ENCODE measurements at regions not wholly inside any gene's neighbourhood (a gene's known extent, or its start where the extent isn't known, plus 50 kb on each side); places are given as distances from the start of the nearest gene placed in this dataset.

GRCh38 chr10:7100032-7100702 lies 310.7 kb downstream of the SFMBT2 start:
- Histone ChIP-seq H3K9me3 (ENCODE audit: control insufficient read depth, low read length) (no peaks in the 10 kb centered on the region), H3K27me3 (ENCODE audit: control insufficient read depth, insufficient read depth, low read length, poor library complexity, severe bottlenecking) (no peaks in the 10 kb centered on the region), H3K9ac (ENCODE audit: extremely low read depth, low read length, poor library complexity, severe bottlenecking) (no peak overlapping the region), H3K36me3 (ENCODE audit: control insufficient read depth, insufficient read depth, low read length) (no peaks in the 10 kb centered on the region), H3K4me1 (ENCODE audit: control insufficient read depth, insufficient read depth, low read length) (no peaks in the 10 kb centered on the region), H3K4me3 (ENCODE audit: low read length) (no peak overlapping the region), H3K27ac (ENCODE audit: low read depth, low read length) (no peak overlapping the region)
- Mint-ChIP-seq H3K27ac (no peak overlapping the region), H3K9me3 (peaks cover 6% of the 10 kb centered on the region), H3K4me1 (no peaks in the 10 kb centered on the region), H3K27me3 (ENCODE audit: insufficient read depth) (no peaks in the 10 kb centered on the region), H3K4me3 (no peak overlapping the region), H3K36me3 (ENCODE audit: low read depth) (no peaks in the 10 kb centered on the region)
- WGBS, 2 experiments (ENCODE audit: insufficient coverage in 1 of 2, insufficient read length in 1 of 2), result 90 to 91% methylated on average over 5 to 8 of the region's 8 CpGs
- no peak for TF ChIP-seq CTCF (conservative IDR thresholded peaks at IDR 0.05)
- DNase-seq, result no peak

GRCh38 chr10:7098160-7098762 lies 312.6 kb downstream of the SFMBT2 start:
- 85 to 89% methylated on average over 2 to 3 of the region's 3 CpGs for WGBS, 2 experiments (ENCODE audit: insufficient coverage in 1 of 2, insufficient read length in 1 of 2)
- no peak overlapping the region for H3K4me3 ChIP-seq (ENCODE audit: low read length)
- no peaks in the 10 kb centered on the region for H3K9me3 ChIP-seq (ENCODE audit: control insufficient read depth, low read length)
- no peak for DNase-seq
- Mint-ChIP-seq H3K36me3 (ENCODE audit: low read depth) (no peaks in the 10 kb centered on the region), H3K4me3 (no peak overlapping the region), H3K27me3 (ENCODE audit: insufficient read depth) (no peaks in the 10 kb centered on the region), H3K4me1 (no peaks in the 10 kb centered on the region), H3K27ac (no peak overlapping the region), H3K9me3 (no peaks in the 10 kb centered on the region)
- H3K27ac ChIP-seq (ENCODE audit: low read depth, low read length), result no peak overlapping the region
- H3K36me3 ChIP-seq (ENCODE audit: control insufficient read depth, insufficient read depth, low read length), result no peaks in the 10 kb centered on the region
- no peak for TF ChIP-seq CTCF (conservative IDR thresholded peaks at IDR 0.05)
- no peaks in the 10 kb centered on the region for H3K27me3 ChIP-seq (ENCODE audit: control insufficient read depth, insufficient read depth, low read length, poor library complexity, severe bottlenecking)
- no peaks in the 10 kb centered on the region for H3K4me1 ChIP-seq (ENCODE audit: control insufficient read depth, insufficient read depth, low read length)
- H3K9ac ChIP-seq (ENCODE audit: extremely low read depth, low read length, poor library complexity, severe bottlenecking), result no peak overlapping the region

GRCh38 chr10:7094781-7095180 lies 316.1 kb downstream of the SFMBT2 start:
- Histone ChIP-seq H3K9ac (ENCODE audit: extremely low read depth, low read length, poor library complexity, severe bottlenecking) (no peak overlapping the region), H3K27me3 (ENCODE audit: control insufficient read depth, insufficient read depth, low read length, poor library complexity, severe bottlenecking) (no peaks in the 10 kb centered on the region), H3K36me3 (ENCODE audit: control insufficient read depth, insufficient read depth, low read length) (no peaks in the 10 kb centered on the region), H3K9me3 (ENCODE audit: control insufficient read depth, low read length) (no peaks in the 10 kb centered on the region), H3K27ac (ENCODE audit: low read depth, low read length) (no peak overlapping the region), H3K4me3 (ENCODE audit: low read length) (no peak overlapping the region), H3K4me1 (ENCODE audit: control insufficient read depth, insufficient read depth, low read length) (no peaks in the 10 kb centered on the region)
- H3K27me3 Mint-ChIP-seq (ENCODE audit: insufficient read depth), result no peaks in the 10 kb centered on the region
- 87 to 91% methylated on average over 5 to 6 of the region's 6 CpGs for WGBS, 2 experiments (ENCODE audit: insufficient coverage in 1 of 2, insufficient read length in 1 of 2)
- H3K4me1 Mint-ChIP-seq, result no peaks in the 10 kb centered on the region
- no peak for DNase-seq
- H3K27ac Mint-ChIP-seq, result no peak overlapping the region
- no peak overlapping the region for H3K4me3 Mint-ChIP-seq
- H3K36me3 Mint-ChIP-seq (ENCODE audit: low read depth), result no peaks in the 10 kb centered on the region
- no peaks in the 10 kb centered on the region for H3K9me3 Mint-ChIP-seq
- no peak for TF ChIP-seq CTCF (conservative IDR thresholded peaks at IDR 0.05)

Measured in endodermal cell (in vitro differentiated cells).